CD14-positive monocyte (primary cell): ENCODE measurements at regions not wholly inside any gene's neighbourhood (a gene's known extent, or its start where the extent isn't known, plus 50 kb on each side); places are given as distances from the start of the nearest gene placed in this dataset.

Source experiments
- DNase-seq, 3 donors: peaks; one replicate each; pipeline ENCODE4 v3.0.0-alpha.2; 2011 to 2022
- H2AFZ ChIP-seq: 2 replicates; pipeline ENCODE4 v1.6.0; 2012; ENCODE audit warnings: mild to moderate bottlenecking, low read depth, low read length, inconsistent platforms; ENCODE audit not compliant: insufficient read depth, poor library complexity, severe bottlenecking
- H3K27ac ChIP-seq, 2 donors: 1 replicate in 1 of 2; 2 replicates in 1 of 2; pipeline ENCODE4 v1.5.1; 2012 to 2013; ENCODE audit warnings: low read length in 2 of 2, control low read depth in 1 of 2, inconsistent platforms in 1 of 2, low read depth in 1 of 2, mild to moderate bottlenecking in 1 of 2
- H3K27me3 ChIP-seq, 2 donors: one replicate each; pipeline versions ENCODE4 v1.6.0 to v1.6.1; 2011 to 2013; ENCODE audit warnings: low read length in 2 of 2; ENCODE audit not compliant: control insufficient read depth in 2 of 2, insufficient read depth in 2 of 2
- H3K36me3 ChIP-seq, 2 donors: replicated peaks in 1 of 2; 1 replicate in 1 of 2; 2 replicates in 1 of 2; pipeline versions ENCODE4 v1.5.1 to v1.6.1; 2012 to 2013; ENCODE audit warnings: low read length in 2 of 2, control low read depth in 1 of 2, inconsistent platforms in 1 of 2, mild to moderate bottlenecking in 1 of 2; ENCODE audit not compliant: insufficient read depth in 2 of 2, control insufficient read depth in 1 of 2
- H3K4me1 ChIP-seq, 2 donors: 1 replicate in 1 of 2; 2 replicates in 1 of 2; pipeline versions ENCODE4 v1.5.1 to v1.6.1; 2012 to 2013; ENCODE audit warnings: low read length in 2 of 2, control low read depth in 1 of 2, inconsistent platforms in 1 of 2, mild to moderate bottlenecking in 1 of 2, moderate library complexity in 1 of 2; ENCODE audit not compliant: insufficient read depth in 2 of 2, control insufficient read depth in 1 of 2
- H3K4me2 ChIP-seq: replicated peaks from 2 replicates; pipeline ENCODE3; 2012; ENCODE audit warnings: low read length, moderate library complexity, mild to moderate bottlenecking; ENCODE audit not compliant: poor library complexity, severe bottlenecking; ENCODE audit errors: extremely low read depth
- H3K4me3 ChIP-seq, 3 experiments: fragments of 200-600 bp in 1 of 3; sonication (generic) in 1 of 3; replicated peaks in 1 of 3; 1 replicate in 2 of 3; 2 replicates in 1 of 3; pipeline ENCODE4 v1.5.1; 2011 to 2013; ENCODE audit warnings: low read length in 3 of 3, mild to moderate bottlenecking in 3 of 3, control low read depth in 2 of 3, low read depth in 2 of 3, inconsistent platforms in 1 of 3, moderate library complexity in 1 of 3
- H3K79me2 ChIP-seq: 2 replicates; pipeline ENCODE4 v1.6.0; 2012; ENCODE audit warnings: mild to moderate bottlenecking, control low read depth, inconsistent platforms, low read length, moderate library complexity; ENCODE audit not compliant: insufficient read depth
- H3K9ac ChIP-seq: 2 replicates; pipeline ENCODE4 v1.6.0; 2017; ENCODE audit warnings: low read length, mild to moderate bottlenecking; ENCODE audit not compliant: insufficient read depth, poor library complexity, severe bottlenecking
- H3K9me3 ChIP-seq, 2 donors: replicated peaks in 1 of 2; 1 replicate in 1 of 2; 2 replicates in 1 of 2; pipeline versions ENCODE4 v1.5.1 to v1.6.1; 2012 to 2013; ENCODE audit warnings: low read length in 2 of 2, control low read depth in 1 of 2; ENCODE audit not compliant: control insufficient read depth in 1 of 2, insufficient read depth in 1 of 2
- H4K20me1 ChIP-seq: 2 replicates; pipeline ENCODE4 v1.6.0; 2012; ENCODE audit warnings: mild to moderate bottlenecking, low read length, control low read depth, moderate library complexity; ENCODE audit not compliant: insufficient read depth
- H3K27ac Mint-ChIP-seq, 7 donors: one replicate each; pipeline ENCODE4 v1.8.0; 2020; ENCODE audit warnings: mild to moderate bottlenecking in 7 of 7, mixed read lengths in 7 of 7, moderate library complexity in 6 of 7, inconsistent platforms in 2 of 7
- H3K27me3 Mint-ChIP-seq, 3 donors: one replicate each; pipeline ENCODE4 v1.8.0; 2021 to 2022; ENCODE audit warnings: low read depth in 3 of 3, mild to moderate bottlenecking in 3 of 3, mixed read lengths in 3 of 3, moderate library complexity in 3 of 3, inconsistent platforms in 1 of 3
- H3K36me3 Mint-ChIP-seq, 2 donors: one replicate each; pipeline ENCODE4 v1.8.0; 2020; ENCODE audit warnings: mixed read lengths in 2 of 2, inconsistent platforms in 1 of 2, mild to moderate bottlenecking in 1 of 2
- H3K4me1 Mint-ChIP-seq: one replicate; pipeline ENCODE4 v1.8.0; 2020; ENCODE audit warnings: mild to moderate bottlenecking, mixed read lengths
- H3K4me3 Mint-ChIP-seq, 2 donors: one replicate each; pipeline ENCODE4 v1.8.0; 2020; ENCODE audit warnings: mild to moderate bottlenecking in 2 of 2, mixed read lengths in 2 of 2, moderate library complexity in 1 of 2
- H3K9me3 Mint-ChIP-seq, 7 donors: one replicate each; pipeline ENCODE4 v1.8.0; 2020 to 2022; ENCODE audit warnings: mixed read lengths in 7 of 7, mild to moderate bottlenecking in 6 of 7, moderate library complexity in 6 of 7, inconsistent platforms in 2 of 7
- CTCF ChIP-seq: fragments of 200-600 bp; IDR thresholded peaks from one replicate; pipeline ENCODE4 v1.8.0; 2022; ENCODE audit warnings: antibody characterized with exemption, mild to moderate bottlenecking
- WGBS: methylation state at CpG from one replicate; pipeline ENCODE4 v1.1.5; 2013; ENCODE audit warnings: missing lambda C conversion rate; ENCODE audit not compliant: insufficient coverage; 5-methylcytosine and 5-hydroxymethylcytosine counted together
- intact Hi-C, 2 donors: fragments of 100-400 bp; cut with micrococcal nuclease; formaldehyde crosslinking; loops; one replicate each; pipeline versions ENCODE4 v1.15.0 to v1.15.1; 2023

GRCh38 chr2:66762761-66763160, 327.8 kb downstream of the MEIS1 start:
- DNase-seq = no peak
- intact Hi-C loops = no loop called here
- Mint-ChIP-seq H3K4me1 (no peaks in the 10 kb centered on the region), H3K27me3 (peaks cover 0 to 2% (median 0%) of the 10 kb centered on the region in 3 donors), H3K36me3 (no peaks in the 10 kb centered on the region), H3K4me3 (no peak overlapping the region), H3K27ac (no peak overlapping the region), H3K9me3 (peaks cover 0 to 16% (median 7%) of the 10 kb centered on the region in 7 donors)
- Histone ChIP-seq H3K4me1 (no peaks in the 10 kb centered on the region), H3K27ac (no peak overlapping the region), H3K4me3 (no peak overlapping the region), H3K27me3 (no peaks in the 10 kb centered on the region), H4K20me1 (no peaks in the 10 kb centered on the region), H3K36me3 (no peaks in the 10 kb centered on the region), H3K79me2 (no peaks in the 10 kb centered on the region), H3K9ac (no peak overlapping the region), H2AFZ (no peak overlapping the region), H3K9me3 (no peaks in the 10 kb centered on the region), H3K4me2 (no peak overlapping the region)
- TF ChIP-seq CTCF = no peak
- WGBS = no CpG with 5 or more reads among the region's 25 CpGs

DNA sequence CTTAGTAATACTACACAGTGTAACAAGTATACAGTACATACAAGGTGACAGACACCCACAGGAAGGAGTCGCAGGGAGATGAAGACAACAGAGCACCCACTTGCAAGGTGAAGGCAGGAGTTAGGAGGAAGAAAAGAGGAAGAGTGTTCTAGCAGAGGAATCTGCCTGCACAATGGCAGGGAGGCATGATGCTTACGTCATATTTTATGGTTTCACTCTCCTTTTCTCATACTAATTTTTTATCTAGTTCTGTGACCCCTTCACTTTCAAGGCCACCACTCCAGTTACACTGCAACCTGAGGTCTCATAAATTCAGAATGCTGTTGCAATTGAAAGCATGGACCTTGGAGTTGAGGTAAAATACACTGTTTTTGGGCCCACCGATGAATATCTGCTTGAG, 331.7 kb downstream of the MEIS1 start:
- no peak overlapping the region for H3K4me3 ChIP-seq
- intact Hi-C loops = no loop called here
- Mint-ChIP-seq H3K27ac (no peak overlapping the region), H3K4me3 (no peak overlapping the region), H3K9me3 (peaks cover 0 to 9% (median 5%) of the 10 kb centered on the region in 7 donors), H3K27me3 (peaks cover 0 to 2% (median 0%) of the 10 kb centered on the region in 3 donors), H3K4me1 (no peaks in the 10 kb centered on the region), H3K36me3 (no peaks in the 10 kb centered on the region)
- no peak overlapping the region for H3K9ac ChIP-seq
- H3K27me3 ChIP-seq = no peaks in the 10 kb centered on the region
- no peak for DNase-seq
- H3K4me2 ChIP-seq = no peak overlapping the region
- WGBS = no CpG with 5 or more reads among the region's 3 CpGs
- no peaks in the 10 kb centered on the region for H3K9me3 ChIP-seq
- H3K79me2 ChIP-seq = no peaks in the 10 kb centered on the region
- H3K27ac ChIP-seq = no peak overlapping the region
- H2AFZ ChIP-seq = no peak overlapping the region
- no peak for TF ChIP-seq CTCF
- no peaks in the 10 kb centered on the region for H4K20me1 ChIP-seq
- H3K36me3 ChIP-seq = no peaks in the 10 kb centered on the region
- H3K4me1 ChIP-seq = no peaks in the 10 kb centered on the region
